ENCODE measurements at regions not wholly inside any gene's neighbourhood (a gene's known extent, or its start where the extent isn't known, plus 50 kb on each side); places are given as distances from the start of the nearest gene placed in this dataset.

DNA sequence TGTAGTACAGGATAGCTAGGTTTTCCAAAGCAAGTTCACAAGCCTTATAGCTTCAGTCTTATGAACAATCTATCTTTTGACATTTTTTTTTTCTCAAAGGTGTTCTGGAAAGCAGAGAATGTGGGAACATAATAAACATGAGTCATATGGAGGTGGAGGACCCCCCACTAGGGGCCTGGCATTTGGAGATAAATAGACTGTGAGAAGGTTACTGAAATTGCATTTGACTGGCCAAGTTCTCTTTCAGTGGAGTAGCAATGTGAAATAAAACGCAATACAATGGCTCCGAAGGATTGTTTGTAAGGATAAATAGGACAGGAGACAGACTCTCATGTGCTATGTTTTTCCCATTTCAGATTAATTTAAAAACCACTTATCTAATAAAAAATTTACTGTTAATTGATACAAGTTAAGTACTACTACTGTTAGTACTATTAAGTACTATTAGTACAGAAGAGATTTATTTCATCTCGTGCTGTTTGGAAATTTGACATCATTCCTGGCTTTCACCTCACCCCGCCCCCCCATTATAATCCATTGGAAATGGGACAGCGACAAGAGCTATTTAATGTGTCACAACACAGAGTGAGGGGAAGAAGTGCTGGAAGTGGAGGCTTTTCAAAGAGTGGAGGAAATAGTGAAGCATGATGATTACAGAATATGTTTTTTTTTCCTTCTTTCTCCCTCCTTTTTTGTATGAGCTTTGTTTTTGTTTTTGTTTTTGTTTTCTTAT is 122.6 kb upstream of the ID4 start:
- no peak for ATAC-seq (ENCODE audit: low read depth)
- no peak overlapping the region for H3K4me2 ChIP-seq (ENCODE audit: low read depth, low read length)
- no CpG with 5 or more reads among the region's 5 CpGs for WGBS, 2 experiments (ENCODE audit: extremely low coverage in 2 of 2, insufficient read length in 1 of 2)

More for the DNA sequence above, 122.6 kb upstream of the ID4 start:
- H3K9me1 ChIP-seq (ENCODE audit: insufficient read depth, low read length) = peaks cover 2% of the 10 kb centered on the region
- intact Hi-C loops (cut with micrococcal nuclease) = loop anchor here (5.0 kb wide), 1 partner anchor 123 kb away; the partner anchor contains the start of gene ID4
- no peak overlapping the region for H3K14ac ChIP-seq (replicated peaks; ENCODE audit: low read depth, low read length)
- DNase-seq = no peak
- no peaks in the 10 kb centered on the region for H3K79me1 ChIP-seq (ENCODE audit: low read depth in 1 of 2, low read length in 2 of 2)
- no peak overlapping the region for H4K8ac ChIP-seq (ENCODE audit: low read depth in 2 of 2, low read length in 2 of 2)
- no peak overlapping the region for H2BK5ac ChIP-seq (ENCODE audit: low read depth, low read length, poor library complexity, severe bottlenecking)
- no peak overlapping the region for H3K4ac ChIP-seq (ENCODE audit: low read depth, low read length)
- H4K91ac ChIP-seq (ENCODE audit: insufficient read depth, low read depth, low read length) = no peak overlapping the region
- H3K18ac ChIP-seq (ENCODE audit: low read depth, low read length) = no peak overlapping the region
- dilution Hi-C loops (cut with HindIII; ENCODE audit: low sequenced_read_pairs, unreplicated experiment) = no loop called here
- no peak overlapping the region for H3K4me3 ChIP-seq (ENCODE audit: insufficient read depth, low read depth, low read length)
- H3K27me3 ChIP-seq (ENCODE audit: control insufficient read depth, insufficient read depth, low read length) = no peaks in the 10 kb centered on the region
- H2AK9ac ChIP-seq (replicated peaks; ENCODE audit: low read depth, low read length, poor library complexity) = no peak overlapping the region
- TF ChIP-seq CEBPB (IDR thresholded peaks at IDR 0.05; ENCODE audit: low read depth, low read length) (no peak), CTCF (conservative IDR thresholded peaks at IDR 0.05; ENCODE audit: low read depth, low read length) (no peak), RAD21 (IDR thresholded peaks at IDR 0.05; ENCODE audit: low read length) (no peak), BHLHE40 (IDR thresholded peaks at IDR 0.05; ENCODE audit: low read depth, low read length) (no peak), POLR2A (IDR thresholded peaks at IDR 0.05; ENCODE audit: low read depth, low read length) (no peak), NFE2L2 (IDR thresholded peaks at IDR 0.05; ENCODE audit: low read depth, low read length) (no peak), SMC3 (IDR thresholded peaks at IDR 0.05; ENCODE audit: low read depth, low read length) (no peak), ELK1 (IDR thresholded peaks at IDR 0.05; ENCODE audit: borderline replicate concordance, low read depth, low read length) (no peak), MXI1 (IDR thresholded peaks at IDR 0.05; ENCODE audit: borderline replicate concordance, low read depth, low read length) (no peak)
- TF ChIP-seq, protein P1, sequence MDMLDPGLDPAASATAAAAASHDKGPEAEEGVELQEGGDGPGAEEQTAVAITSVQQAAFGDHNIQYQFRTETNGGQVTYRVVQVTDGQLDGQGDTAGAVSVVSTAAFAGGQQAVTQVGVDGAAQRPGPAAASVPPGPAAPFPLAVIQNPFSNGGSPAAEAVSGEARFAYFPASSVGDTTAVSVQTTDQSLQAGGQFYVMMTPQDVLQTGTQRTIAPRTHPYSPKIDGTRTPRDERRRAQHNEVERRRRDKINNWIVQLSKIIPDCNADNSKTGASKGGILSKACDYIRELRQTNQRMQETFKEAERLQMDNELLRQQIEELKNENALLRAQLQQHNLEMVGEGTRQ (IDR thresholded peaks at IDR 0.05; ENCODE audit: low read depth, low read length) = no peak
- no peak overlapping the region for H2BK20ac ChIP-seq (ENCODE audit: low read depth, low read length)
- H3K27ac ChIP-seq (ENCODE audit: insufficient read depth, low read length) = no peak overlapping the region
- no peaks in the 10 kb centered on the region for H3K36me3 ChIP-seq (ENCODE audit: control insufficient read depth, insufficient read depth, low read length)
- H2BK120ac ChIP-seq (ENCODE audit: low read depth, low read length) = no peak overlapping the region
- no peak overlapping the region for H3K9ac ChIP-seq (ENCODE audit: low read depth, low read length)
- H2AK5ac ChIP-seq (ENCODE audit: low read depth, low read length) = no peak overlapping the region
- no peaks in the 10 kb centered on the region for H3K9me3 ChIP-seq (ENCODE audit: control insufficient read depth, insufficient read depth, low read length)
- BruUV-seq (replicated peaks) = no TSS peak
- H3K23ac ChIP-seq (ENCODE audit: low read depth, low read length) = no peak overlapping the region
- no peak overlapping the region for H2BK15ac ChIP-seq (ENCODE audit: low read depth, low read length)
- in situ Hi-C loops (cut with MboI; ENCODE audit: low sequenced_read_pairs) = no loop called here
- ChIA-PET CTCF (no interaction called here), POLR2A (ENCODE audit: unreplicated experiment) (no interaction called here)
- peaks cover under 1% of the 10 kb centered on the region for H3K4me1 ChIP-seq (ENCODE audit: control insufficient read depth, insufficient read depth, low read length)
- H4K5ac ChIP-seq (ENCODE audit: low read depth, low read length) = no peak overlapping the region
- no peak overlapping the region for H3K56ac ChIP-seq (ENCODE audit: extremely low read depth, insufficient read depth, low read length)
- no peak overlapping the region for H2AFZ ChIP-seq (replicated peaks; ENCODE audit: low read length, poor library complexity)
- no peaks in the 10 kb centered on the region for H4K20me1 ChIP-seq (ENCODE audit: insufficient read depth, low read length)

Measured in IMR-90 (cell line).